HG03558 (cell line): ENCODE measurements at regions not wholly inside any gene's neighbourhood (a gene's known extent, or its start where the extent isn't known, plus 50 kb on each side); places are given as distances from the start of the nearest gene placed in this dataset.

ENCODE experiments used
- ATAC-seq: cut with Tn5 transposase; IDR thresholded peaks from one replicate; pipeline ENCODE4 v1.9.1; 2021; ENCODE audit warnings: moderate number of reproducible peaks; ENCODE audit not compliant: unreplicated experiment; ENCODE audit errors: extremely low read depth

DNA sequence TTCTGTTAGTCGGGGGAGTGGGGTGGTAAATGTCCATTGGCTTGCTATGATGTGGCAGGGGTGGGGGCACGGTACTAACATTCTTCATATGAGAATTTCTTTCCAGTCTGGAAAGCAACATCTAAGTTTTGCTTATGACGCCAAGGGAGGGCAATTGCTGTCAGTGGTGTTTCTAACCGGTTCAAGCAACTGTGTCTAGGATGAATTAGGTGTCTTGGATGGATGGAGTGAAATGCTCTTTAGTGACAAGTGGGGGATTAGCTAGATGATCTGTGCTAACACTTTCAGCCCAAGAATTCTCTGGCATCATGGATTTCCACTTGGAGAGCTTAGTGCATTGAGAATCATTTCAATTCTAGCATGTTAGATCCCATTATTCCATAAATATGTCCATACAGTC is 262.6 kb upstream of the SORL1-AS1 start:
- no peak for ATAC-seq

DNA sequence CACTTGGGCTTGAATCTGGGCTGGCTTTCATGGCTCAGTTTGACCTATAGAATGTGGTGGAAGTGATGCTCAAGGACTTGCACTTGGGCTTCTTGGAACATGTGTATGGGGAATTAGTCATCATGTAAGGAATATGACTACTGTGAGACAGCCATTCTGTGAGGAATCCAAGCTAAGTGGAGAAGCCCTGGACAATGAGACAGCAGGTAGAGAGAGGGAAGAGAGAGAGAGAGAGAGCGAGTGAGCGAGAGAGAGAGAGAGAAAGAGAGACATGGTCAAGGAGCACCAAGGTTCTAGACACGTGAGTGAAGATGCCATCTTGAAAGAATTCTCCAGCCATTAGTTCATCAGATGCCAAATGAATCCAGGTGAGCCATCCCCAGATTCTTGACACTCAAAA is 261.6 kb upstream of the SORL1-AS1 start:
- no peak for ATAC-seq

DNA sequence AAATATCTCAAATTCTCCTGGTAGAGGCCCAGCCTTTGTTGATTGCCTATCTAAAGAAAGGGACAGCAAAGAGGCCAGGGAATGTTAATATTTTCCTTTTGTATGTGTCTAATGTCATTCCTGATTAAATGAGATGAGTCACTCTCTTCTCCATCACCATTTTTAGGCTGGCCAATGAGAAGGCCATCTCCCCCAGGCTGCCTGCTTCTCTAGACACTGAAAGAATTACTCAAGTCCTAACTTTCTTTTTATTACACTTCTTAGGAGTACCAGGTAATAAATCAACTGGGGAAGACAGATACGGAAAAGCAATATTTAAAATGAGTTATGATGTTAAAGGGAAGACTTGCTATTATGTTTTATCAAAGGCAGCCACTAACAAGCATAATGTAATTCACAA is 259.2 kb upstream of the SORL1-AS1 start:
- no peak for ATAC-seq

DNA sequence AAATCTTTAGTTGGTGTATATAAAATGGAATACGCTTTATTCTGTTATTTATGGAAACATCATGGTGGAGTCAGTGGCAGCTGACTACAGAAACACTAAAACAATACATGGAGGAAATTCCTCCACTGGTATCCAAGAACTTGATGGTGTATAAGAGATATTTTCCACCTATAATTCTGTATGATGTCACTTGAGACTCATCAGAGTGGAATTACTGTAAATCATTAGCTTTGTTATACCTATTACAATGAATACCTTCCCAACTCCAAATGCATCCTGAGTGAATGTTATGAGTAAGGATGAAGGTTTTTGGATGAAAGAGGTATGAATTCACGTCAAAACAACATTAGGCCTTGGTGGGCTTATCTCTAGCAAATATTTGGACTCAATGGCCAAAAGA is 258.5 kb upstream of the SORL1-AS1 start:
- ATAC-seq: no peak

DNA sequence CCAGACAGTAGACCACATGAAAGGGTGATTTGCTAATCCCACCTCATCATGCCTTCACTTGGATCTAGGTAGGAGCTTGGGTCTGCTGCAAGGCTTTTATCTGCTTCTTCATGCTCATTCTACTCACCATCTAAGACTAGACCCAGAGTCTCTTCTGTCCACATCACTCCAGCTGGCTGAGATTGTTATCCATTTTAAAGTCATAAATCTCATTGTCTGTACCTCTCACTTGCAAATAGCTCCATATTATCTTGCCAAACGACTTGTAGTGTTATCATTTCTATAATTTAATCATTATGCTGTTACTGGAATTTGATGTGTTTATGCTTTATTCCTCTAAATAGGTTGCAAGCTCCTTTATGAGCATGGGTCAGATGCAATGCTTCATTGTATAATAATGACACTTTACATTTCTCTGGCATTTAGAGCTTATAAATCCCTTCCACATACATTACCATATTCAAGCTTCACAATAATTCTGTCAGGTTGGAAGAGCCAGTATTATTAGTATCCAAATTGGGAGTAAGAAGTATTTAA is 254.2 kb upstream of the SORL1-AS1 start:
- no peak for ATAC-seq

DNA sequence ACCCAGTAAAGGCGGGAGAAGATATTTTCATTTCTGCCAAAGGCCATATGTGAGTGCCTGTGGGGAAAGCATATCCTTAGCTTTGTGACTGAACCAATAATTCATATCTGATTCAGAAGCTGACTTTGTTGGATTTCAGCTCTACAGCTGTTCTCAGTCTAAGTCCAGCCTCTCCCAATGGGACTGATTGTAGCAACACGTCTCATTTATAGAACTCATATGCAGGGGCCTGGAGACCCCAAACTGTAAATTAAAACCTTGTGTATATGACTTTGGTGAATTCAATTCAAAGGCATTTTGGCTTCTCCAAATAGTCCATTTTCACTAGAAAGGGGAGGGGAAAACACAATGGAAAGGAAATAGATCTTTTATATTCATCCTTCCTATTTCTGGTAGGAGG is 250.4 kb upstream of the SORL1-AS1 start:
- no peak for ATAC-seq

DNA sequence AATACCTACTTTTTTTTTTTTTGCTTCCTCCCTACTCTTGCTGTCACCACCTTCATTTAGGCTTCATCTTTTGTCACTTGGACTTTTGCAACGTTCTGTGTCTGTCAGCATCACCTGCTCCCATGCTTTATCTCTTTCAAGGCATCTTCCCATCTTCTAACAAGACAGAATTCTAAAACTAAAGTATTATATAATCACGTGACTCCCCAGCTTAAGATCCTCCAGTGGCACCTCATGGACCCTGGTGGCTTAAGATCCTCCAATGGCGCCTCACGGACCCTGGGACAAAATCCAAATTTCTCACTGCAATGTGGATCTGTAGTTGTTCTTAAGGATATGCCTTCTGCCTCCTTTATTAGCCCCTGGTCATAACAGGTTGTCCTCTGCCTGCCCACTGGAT is 248.2 kb upstream of the SORL1-AS1 start:
- ATAC-seq: no peak

DNA sequence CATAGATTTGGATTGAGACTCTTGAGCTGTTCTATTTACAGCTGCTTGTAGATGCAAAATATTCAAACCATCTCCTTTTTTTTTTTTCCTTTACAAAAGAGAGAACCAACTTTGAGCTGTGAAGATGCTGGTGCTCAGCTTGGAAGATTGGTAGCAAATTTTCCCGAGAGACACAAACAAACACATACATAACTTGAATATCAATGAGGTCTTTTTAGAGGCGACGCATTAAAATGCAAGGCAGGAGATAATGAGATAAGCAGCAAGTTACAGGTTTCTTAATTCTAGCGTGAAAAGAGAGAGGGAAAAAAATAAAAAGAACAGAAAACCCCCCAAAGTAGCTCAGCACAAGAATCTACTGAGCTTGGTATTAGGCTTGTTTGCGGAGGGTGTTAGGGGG is 247.0 kb upstream of the SORL1-AS1 start:
- ATAC-seq: no peak

DNA sequence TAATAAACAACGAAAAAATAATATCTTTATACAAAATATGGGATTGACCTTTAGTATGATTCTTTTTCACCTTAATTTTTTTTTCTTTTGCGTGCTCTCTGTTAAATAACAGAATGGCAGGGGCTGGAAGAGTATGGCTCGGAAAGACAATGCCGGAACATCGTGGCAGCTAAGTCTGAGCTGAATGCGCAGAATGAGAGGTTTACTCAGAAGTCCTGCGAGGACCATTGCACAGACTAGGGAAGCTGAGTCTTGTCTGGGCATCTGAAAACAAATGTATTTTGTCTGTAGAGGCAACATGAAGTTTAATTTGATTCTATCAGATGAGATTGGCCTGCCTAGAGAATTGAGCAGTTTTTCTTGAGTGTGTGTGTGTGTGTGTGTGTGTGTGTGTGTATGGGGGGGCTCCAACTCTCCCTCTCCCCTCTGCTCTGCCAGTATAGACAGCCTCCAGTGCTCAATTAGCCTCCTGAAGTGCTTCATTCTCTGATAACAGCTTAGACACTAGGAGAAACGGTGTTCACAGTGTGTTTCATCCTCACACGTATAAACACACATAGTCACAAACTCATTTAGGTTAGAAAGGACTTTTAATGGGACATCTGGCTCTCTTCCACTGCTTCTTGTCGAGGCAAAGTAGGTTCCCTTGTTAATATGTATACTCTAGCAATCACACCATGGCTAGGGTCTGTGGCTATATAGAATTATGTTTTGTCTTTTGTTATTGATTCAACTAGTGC is 244.3 kb upstream of the SORL1-AS1 start:
- ATAC-seq: no peak

DNA sequence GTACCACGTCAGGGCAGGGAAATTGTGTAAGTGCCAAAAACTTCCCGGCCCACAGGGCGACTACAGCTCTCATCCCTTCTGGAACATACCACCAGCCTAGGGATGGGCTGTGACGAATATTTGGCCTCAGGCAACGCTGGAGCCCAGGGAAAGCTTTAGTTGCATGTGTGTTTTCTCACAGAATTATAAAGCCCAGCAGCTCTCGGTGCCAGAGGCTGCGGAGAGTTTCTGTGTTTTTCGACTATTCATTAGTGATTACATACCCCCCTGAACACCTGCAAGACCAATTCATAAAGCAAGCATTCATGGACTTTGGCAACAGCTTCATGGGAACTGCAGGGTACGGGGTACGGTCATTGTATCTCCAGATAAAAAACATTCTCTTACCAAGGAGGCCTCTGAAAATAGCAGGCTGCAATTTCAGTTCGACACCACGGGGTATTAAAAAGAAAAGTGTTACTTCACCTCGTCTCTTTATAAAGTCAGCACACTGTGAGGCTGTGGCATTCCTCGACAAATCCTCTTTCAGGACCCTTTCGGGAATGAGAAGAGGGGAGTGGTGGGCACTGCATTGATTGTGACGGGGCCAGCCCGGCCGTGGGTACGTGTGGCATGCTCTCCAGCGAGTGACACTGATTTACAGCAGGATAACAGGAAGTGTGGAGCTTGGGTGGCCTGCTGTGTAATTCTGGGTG is 243.6 kb upstream of the SORL1-AS1 start:
- no peak for ATAC-seq

DNA sequence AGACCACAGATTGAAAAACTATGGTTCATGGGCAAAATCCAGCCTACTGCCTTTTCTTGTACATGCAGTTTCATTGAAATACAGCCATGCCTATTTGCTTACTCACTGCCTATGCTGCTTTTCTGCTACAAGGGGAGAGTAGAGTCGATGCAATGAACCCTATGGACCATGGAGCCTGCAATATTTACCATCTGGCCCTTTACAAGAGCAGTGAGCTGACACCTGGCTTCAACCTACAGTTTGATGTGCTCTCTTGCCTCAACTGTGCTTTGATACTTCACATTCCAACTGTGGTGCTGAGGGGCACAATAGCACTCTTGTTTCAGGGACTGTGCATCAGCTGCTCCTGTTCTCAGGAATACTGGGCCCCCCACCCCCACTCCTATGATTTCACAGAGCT is 239.5 kb upstream of the SORL1-AS1 start:
- no peak for ATAC-seq

DNA sequence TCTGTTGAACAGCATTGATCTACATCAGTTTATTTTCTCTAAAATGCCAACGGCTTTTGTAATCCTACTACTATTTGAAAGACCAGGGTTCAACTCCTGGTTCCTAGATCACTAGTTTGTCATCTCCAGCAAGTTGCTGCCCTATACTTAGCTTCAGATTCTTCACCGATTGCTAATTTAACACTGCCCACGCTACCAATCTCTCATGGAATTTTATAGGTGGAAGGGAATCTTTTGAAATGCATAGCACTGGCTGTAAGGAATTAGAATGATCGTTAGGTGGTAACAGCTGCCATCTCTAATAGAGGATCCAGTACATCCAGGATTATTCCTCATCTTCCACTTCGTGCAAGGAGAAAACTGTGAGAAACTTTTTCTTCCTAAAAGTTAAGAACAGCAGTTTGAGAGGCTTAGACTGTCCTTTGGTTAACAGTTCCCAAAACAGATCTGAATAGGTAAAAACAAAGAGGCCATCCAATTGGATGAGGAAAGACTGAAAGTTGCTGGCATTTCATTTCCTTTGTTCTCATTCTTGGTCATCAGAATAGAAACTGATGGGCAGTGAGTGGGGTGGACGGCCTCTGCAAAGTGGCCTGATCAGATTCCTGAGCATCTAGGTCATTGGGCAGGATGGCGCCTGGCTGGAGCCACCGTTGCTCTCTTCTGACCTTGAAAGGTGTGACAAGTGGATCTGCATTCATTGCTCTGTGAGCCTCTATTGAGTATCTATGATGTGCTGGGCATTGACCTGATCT is 236.3 kb upstream of the SORL1-AS1 start:
- ATAC-seq: no peak

DNA sequence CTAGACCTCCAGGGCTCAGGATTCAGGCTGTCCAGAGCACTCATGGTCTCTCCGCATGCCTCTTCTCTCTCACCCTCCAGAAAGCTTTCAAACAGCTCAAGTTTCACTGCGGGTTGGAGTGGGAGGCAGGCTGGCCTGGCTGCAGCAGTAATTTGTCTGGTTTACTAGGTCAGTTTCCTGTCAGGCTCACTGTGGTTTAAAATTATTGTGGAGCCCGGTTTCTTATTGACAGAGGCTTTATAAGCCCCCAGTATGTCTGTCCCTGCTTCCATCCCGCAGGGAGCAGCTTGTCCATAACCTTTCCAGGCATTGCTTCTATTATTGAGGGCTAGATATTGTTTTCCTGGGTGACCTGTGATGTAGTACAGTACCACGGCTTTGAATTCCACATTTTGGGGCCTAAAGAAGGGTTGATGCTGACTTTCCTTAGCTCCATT is 235.3 kb upstream of the SORL1-AS1 start:
- no peak for ATAC-seq

DNA sequence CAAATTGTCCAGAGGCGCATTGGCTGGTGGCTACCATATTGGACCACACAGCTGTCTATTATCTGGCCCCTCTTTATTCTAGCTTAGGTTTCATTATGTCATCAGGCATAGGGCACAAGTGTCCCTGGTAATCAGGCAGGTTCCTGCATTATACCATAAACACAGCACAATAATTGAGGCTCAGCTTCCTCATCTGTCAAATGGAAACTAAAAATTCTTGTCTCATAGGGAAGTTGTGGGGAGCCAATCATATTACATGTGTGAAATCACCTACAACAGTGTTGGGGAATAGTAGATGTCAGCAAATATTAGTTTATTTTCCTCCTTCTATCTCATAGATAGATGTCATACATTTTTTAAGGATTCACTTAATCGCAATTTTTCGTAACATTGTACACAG is 231.0 kb upstream of the SORL1-AS1 start:
- ATAC-seq: no peak
